Bronchial epithelial cell (primary cell): ENCODE measurements at regions not wholly inside any gene's neighbourhood (a gene's known extent, or its start where the extent isn't known, plus 50 kb on each side); places are given as distances from the start of the nearest gene placed in this dataset.

ENCODE experiments used
- DNase-seq: peaks from one replicate; pipeline ENCODE4 v3.0.0-alpha.2; 2010; ENCODE audit warnings: low read depth
- FAIRE-seq: peaks from 2 replicates; lab custom pipeline; 2011; peaks lifted over from hg19 to GRCh38; lab: Jason Lieb, UNC
- H3K27me3 ChIP-seq: 2 replicates; pipeline ENCODE4 v1.5.1; 2011; ENCODE audit warnings: low read length; ENCODE audit not compliant: control insufficient read depth, insufficient read depth
- H3K36me3 ChIP-seq: 2 replicates; pipeline ENCODE4 v1.5.1; 2011; ENCODE audit warnings: low read length; ENCODE audit not compliant: control insufficient read depth, insufficient read depth
- H3K4me3 ChIP-seq: 2 replicates; pipeline ENCODE4 v1.5.1; 2011; ENCODE audit warnings: mild to moderate bottlenecking, low read depth, low read length, control low read depth
- CTCF ChIP-seq: IDR thresholded peaks from 2 replicates; pipeline ENCODE4 v1.5.1; 2011; ENCODE audit warnings: mild to moderate bottlenecking, moderate library complexity, low read length, control low read depth, inconsistent platforms; ENCODE audit not compliant: insufficient read depth, severe bottlenecking

DNA sequence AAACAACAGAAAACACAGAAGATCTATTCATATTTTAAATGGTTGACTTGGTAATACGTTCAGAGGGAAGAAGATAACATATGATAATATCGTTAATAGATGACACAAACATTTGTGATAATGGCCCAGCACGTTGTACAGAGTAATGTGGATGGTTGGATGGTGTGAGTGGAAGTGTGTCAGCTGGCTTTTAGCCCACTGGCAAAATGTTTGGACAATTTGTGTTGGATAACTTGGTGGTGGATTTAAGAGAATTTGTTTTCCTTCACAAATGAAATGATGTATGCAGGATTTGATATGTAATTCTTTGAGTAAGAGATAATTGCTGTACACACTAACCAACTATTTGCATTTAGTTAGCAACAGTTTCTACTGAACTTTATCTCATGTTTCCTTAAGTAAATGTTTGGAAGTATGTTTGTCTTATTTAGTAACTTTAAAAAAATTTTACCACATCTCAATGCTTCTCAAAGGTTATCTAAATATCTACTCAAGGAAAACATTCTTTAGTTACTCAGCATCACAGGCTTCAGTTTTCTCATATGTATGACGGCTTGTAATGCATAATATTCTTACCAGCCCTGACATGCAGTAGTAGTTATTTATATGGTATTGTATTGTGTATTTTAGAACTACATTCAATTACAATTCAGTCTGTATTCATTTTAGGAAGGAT is 328.5 kb upstream of the GOLIM4 start:
- H3K36me3 ChIP-seq, result no peaks in the 10 kb centered on the region
- peak; percentile 70 for DNase-seq
- no peak for TF ChIP-seq CTCF
- no peak for FAIRE-seq
- H3K27me3 ChIP-seq, result no peaks in the 10 kb centered on the region
- H3K4me3 ChIP-seq, result no peak overlapping the region

DNA sequence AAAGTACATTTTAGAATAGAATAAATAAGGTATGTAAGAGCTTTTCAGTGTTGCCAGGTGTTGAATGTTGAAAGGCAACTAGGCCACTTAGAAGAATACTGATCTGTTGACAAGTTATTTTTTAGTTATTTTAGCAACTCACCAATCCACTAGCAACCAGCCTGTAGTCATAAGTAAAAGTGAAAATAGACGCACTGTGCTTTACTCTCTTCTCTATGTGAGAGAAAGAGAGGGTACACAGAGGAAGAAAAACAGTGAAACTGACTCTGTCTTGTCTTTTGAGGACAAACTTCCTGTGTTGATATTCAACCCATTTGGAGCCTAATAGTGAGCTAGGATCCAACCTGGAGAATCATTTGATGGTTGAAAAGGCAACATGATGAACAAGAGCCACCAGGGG is 327.1 kb upstream of the GOLIM4 start:
- TF ChIP-seq CTCF, result no peak
- no peak for FAIRE-seq
- Histone ChIP-seq H3K36me3 (no peaks in the 10 kb centered on the region), H3K4me3 (no peak overlapping the region), H3K27me3 (no peaks in the 10 kb centered on the region)
- no peak for DNase-seq

DNA sequence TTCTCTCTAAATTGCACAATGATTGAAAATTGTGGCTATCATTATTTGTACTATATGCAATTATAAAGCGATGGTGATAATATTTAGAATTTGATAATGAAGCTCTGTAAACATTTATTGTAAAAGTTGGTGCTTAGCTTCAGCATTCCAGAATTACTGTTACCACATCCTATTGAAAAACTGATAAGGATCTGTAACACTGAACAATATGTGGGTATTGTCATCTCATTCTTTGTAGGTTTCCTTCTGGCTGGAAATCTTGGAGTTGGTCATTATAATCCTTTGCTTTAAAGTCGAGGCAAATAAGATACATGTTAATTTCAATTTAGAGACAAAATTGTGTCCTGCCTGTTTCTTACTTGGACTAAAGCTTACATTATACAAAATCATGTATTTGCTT is 323.4 kb upstream of the GOLIM4 start:
- DNase-seq (no peak), FAIRE-seq (no peak)
- Histone ChIP-seq H3K4me3 (no peak overlapping the region), H3K36me3 (no peaks in the 10 kb centered on the region), H3K27me3 (no peaks in the 10 kb centered on the region)
- no peak for TF ChIP-seq CTCF

DNA sequence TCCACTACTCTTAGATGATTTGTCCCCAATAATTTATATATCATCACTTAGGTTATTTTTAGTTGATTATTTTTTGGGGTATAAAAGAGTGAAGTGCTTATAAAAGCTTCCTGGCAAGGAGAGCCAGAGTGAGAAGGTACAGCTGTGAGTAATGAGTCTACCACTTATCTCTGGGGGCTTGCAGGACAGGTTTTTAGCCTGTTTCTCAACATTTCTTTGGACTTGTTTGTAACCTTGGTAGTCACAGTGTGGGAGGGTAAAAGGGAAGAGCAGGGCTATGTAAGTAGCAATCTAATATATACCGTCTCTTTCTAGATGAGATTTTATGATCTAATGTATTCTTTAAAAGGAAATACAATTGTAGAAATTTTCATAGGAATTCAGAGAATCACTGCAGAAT is 321.3 kb upstream of the GOLIM4 start:
- Histone ChIP-seq H3K36me3 (no peaks in the 10 kb centered on the region), H3K27me3 (no peaks in the 10 kb centered on the region), H3K4me3 (no peak overlapping the region)
- peak; percentile 86 for DNase-seq
- no peak for FAIRE-seq
- TF ChIP-seq CTCF, result no peak

DNA sequence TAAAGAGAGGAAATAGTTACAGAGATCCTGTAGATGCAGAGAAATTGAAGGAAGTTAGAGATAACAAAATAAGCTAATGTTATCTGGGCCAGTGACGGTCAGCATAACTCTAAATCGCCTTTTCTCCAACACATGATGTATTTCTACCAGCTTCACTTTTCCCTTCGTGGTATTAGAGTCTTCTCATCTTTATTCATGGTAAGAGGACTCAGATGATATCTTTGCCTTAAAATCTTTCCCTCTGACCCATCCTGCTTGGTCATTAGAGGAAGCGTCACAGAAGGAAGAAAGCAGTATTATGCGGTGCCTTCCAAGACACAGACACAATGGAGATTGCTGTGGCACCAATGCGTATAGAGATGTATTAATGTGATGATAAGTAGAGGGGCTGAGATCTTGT is 320.7 kb upstream of the GOLIM4 start:
- DNase-seq, result no peak
- H3K4me3 ChIP-seq, result no peak overlapping the region
- FAIRE-seq, result no peak
- no peaks in the 10 kb centered on the region for H3K36me3 ChIP-seq
- TF ChIP-seq CTCF, result no peak
- H3K27me3 ChIP-seq, result no peaks in the 10 kb centered on the region

- DNase-seq (peak; percentile 35), FAIRE-seq (no peak)
- no peaks in the 10 kb centered on the region for H3K36me3 ChIP-seq
- no peaks in the 10 kb centered on the region for H3K27me3 ChIP-seq
- H3K4me3 ChIP-seq, result no peak overlapping the region
- TF ChIP-seq CTCF, result no peak
Measured at GRCh38 chr3:168414149-168414548, 318.4 kb upstream of the GOLIM4 start.
